HEK293 (cell line): ENCODE measurements at regions not wholly inside any gene's neighbourhood (a gene's known extent, or its start where the extent isn't known, plus 50 kb on each side); places are given as distances from the start of the nearest gene placed in this dataset.

ENCODE experiments used
- CTCF ChIA-PET: fragments of 350-600 bp; formaldehyde crosslinking; extraction: SDS; loops from one replicate; lab custom pipeline; 2021; ENCODE audit warnings: antibody characterized with exemption; lab: Yijun Ruan, JAX
- POLR2A ChIA-PET: fragments of 300-600 bp; formaldehyde crosslinking; extraction: SDS; loops from one replicate; lab custom pipeline; 2020; ENCODE audit warnings: antibody characterized with exemption, inconsistent platforms; lab: Yijun Ruan, JAX
- H3K27ac ChIP-seq: fragments of 200-500 bp; sonication (Bioruptor generic); 2 replicates; pipeline ENCODE4 v1.5.1; 2014; ENCODE audit warnings: low read depth, low read length, control low read depth, inconsistent platforms; ENCODE audit errors: extremely low read depth
- H3K36me3 ChIP-seq, 2 experiments: fragments of 200-500 bp in 1 of 2; sonication (Bioruptor generic) in 1 of 2; 1 replicate in 1 of 2; 2 replicates in 1 of 2; pipeline ENCODE4 v1.5.1; 2014 to 2017; ENCODE audit warnings: inconsistent platforms in 2 of 2, low read length in 2 of 2; ENCODE audit not compliant: control insufficient read depth in 2 of 2, insufficient read depth in 1 of 2
- H3K4me1 ChIP-seq: fragments of 200-500 bp; sonication (Bioruptor generic); 2 replicates; pipeline ENCODE4 v1.5.1; 2014; ENCODE audit warnings: mild to moderate bottlenecking, low read length, inconsistent platforms; ENCODE audit not compliant: control insufficient read depth, insufficient read depth
- H3K4me3 ChIP-seq: 2 replicates; pipeline ENCODE4 v1.5.1; 2011; ENCODE audit warnings: low read depth, mild to moderate bottlenecking, control low read depth, low read length, moderate library complexity
- H3K9me3 ChIP-seq: fragments of 200-500 bp; sonication (Bioruptor generic); 2 replicates; pipeline ENCODE4 v1.5.1; 2014; ENCODE audit warnings: low read depth, low read length, inconsistent platforms; ENCODE audit not compliant: control insufficient read depth, insufficient read depth
- HOXA7 ChIP-seq: sonication (generic); formaldehyde crosslinking; IDR thresholded peaks from 2 replicates; pipeline ENCODE4 v1.8.1; 2022; ENCODE audit warnings: missing genetic modification reagents, borderline replicate concordance
- ZBTB17 ChIP-seq: fragments of 450-650 bp; formaldehyde crosslinking; IDR thresholded peaks from 2 replicates; pipeline ENCODE4 v1.5.1; 2016; ENCODE audit warnings: missing biosample characterization, missing genetic modification characterization
- ZBTB44 ChIP-seq: fragments of 450-650 bp; IDR thresholded peaks from 2 replicates; pipeline ENCODE4 v1.5.1; 2018; ENCODE audit warnings: missing biosample characterization, mild to moderate bottlenecking, missing genetic modification characterization
- ZFHX2 ChIP-seq: fragments of 450-650 bp; formaldehyde crosslinking; conservative IDR thresholded peaks from 2 replicates; pipeline ENCODE4 v1.5.1; 2016; ENCODE audit warnings: missing biosample characterization, missing genetic modification characterization
- ZNF146 ChIP-seq: fragments of 450-650 bp; formaldehyde crosslinking; IDR thresholded peaks from 2 replicates; pipeline ENCODE4 v1.5.1; 2016; ENCODE audit warnings: missing biosample characterization, missing genetic modification characterization
- ZNF223 ChIP-seq: fragments of 450-650 bp; formaldehyde crosslinking; IDR thresholded peaks from 2 replicates; pipeline ENCODE4 v1.5.1; 2016; ENCODE audit warnings: missing biosample characterization, missing genetic modification characterization
- ZNF24 ChIP-seq: fragments of 450-650 bp; formaldehyde crosslinking; IDR thresholded peaks from 2 replicates; pipeline ENCODE4 v1.5.1; 2016; ENCODE audit warnings: missing biosample characterization, missing genetic modification characterization
- ZNF335 ChIP-seq: fragments of 450-650 bp; formaldehyde crosslinking; conservative IDR thresholded peaks from 2 replicates; pipeline ENCODE4 v1.5.1; 2016; ENCODE audit warnings: missing biosample characterization, missing genetic modification characterization
- ZNF423 ChIP-seq: fragments of 450-650 bp; formaldehyde crosslinking; IDR thresholded peaks from 2 replicates; pipeline ENCODE4 v1.5.1; 2016; ENCODE audit warnings: missing biosample characterization, missing genetic modification characterization
- ZNF670 ChIP-seq: fragments of 450-650 bp; formaldehyde crosslinking; IDR thresholded peaks from 2 replicates; pipeline ENCODE4 v1.5.1; 2016; ENCODE audit warnings: missing biosample characterization, missing genetic modification characterization, low read depth
- ZNF677 ChIP-seq: fragments of 450-650 bp; IDR thresholded peaks from 2 replicates; pipeline ENCODE4 v1.5.0; 2018; ENCODE audit warnings: missing biosample characterization, mild to moderate bottlenecking, missing genetic modification characterization, moderate library complexity
- ZNF747 ChIP-seq: fragments of 450-650 bp; formaldehyde crosslinking; IDR thresholded peaks from 2 replicates; pipeline ENCODE4 v1.5.1; 2016; ENCODE audit warnings: missing biosample characterization, missing genetic modification characterization
- ZNF785 ChIP-seq: fragments of 450-650 bp; formaldehyde crosslinking; IDR thresholded peaks from 2 replicates; pipeline ENCODE4 v1.5.1; 2016; ENCODE audit warnings: missing biosample characterization, missing genetic modification characterization
- ZNF791 ChIP-seq: fragments of 450-650 bp; formaldehyde crosslinking; IDR thresholded peaks from 2 replicates; pipeline ENCODE4 v1.5.1; 2016; ENCODE audit warnings: missing biosample characterization, missing genetic modification characterization
- TF ChIP-seq, protein P1 (sequence below): fragments of 450-650 bp; formaldehyde crosslinking; IDR thresholded peaks from 2 replicates; pipeline ENCODE4 v1.5.1; 2016; ENCODE audit warnings: missing biosample characterization, missing genetic modification characterization
- TF ChIP-seq, protein P2 (sequence below): fragments of 450-650 bp; formaldehyde crosslinking; IDR thresholded peaks from 2 replicates; pipeline ENCODE4 v1.5.1; 2016; ENCODE audit warnings: missing biosample characterization, missing genetic modification characterization, low read depth
- TF ChIP-seq, protein P3 (sequence below): fragments of 450-650 bp; formaldehyde crosslinking; IDR thresholded peaks from 2 replicates; pipeline ENCODE4 v1.5.1; 2016; ENCODE audit warnings: missing biosample characterization, missing genetic modification characterization

DNA sequence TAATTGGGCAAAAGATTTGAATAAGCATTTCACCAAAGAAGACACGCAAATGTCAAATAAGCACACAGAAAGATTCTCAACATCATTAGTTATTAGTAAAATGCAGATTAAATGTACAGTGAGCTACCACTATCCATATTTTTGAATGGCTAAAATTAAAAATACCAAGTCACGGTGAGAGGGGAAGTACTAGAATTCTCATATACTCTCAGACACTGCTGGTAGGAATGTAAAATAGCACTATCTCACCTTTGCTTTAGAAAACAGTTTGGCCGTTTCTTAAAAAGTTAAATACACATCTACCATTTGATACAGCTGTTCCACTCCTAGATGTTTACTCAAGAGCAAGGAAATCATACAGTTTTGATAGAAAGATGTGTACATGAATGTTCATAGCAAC lies 115.8 kb upstream of the CELF2 start:
- Histone ChIP-seq H3K27ac (no peak overlapping the region), H3K4me1 (no peaks in the 10 kb centered on the region), H3K4me3 (no peak overlapping the region), H3K9me3 (no peaks in the 10 kb centered on the region; the same call in 1 of the 2 replicates), H3K36me3 (no peaks in the 10 kb centered on the region)
- TF ChIP-seq ZBTB44, result no peak
- CTCF ChIA-PET, result interaction anchor here (0.6 kb wide), 3 partner anchors 26 to 567 kb away, joined by 3 to 4 read pairs (median 3); no protein-coding TSS in a partner anchor
- POLR2A ChIA-PET, result no interaction called here

GRCh38 chr10:10902951-10903350 lies 114.7 kb upstream of the CELF2 start:
- no peaks in the 10 kb centered on the region; the same call in 1 of the 2 replicates for H3K9me3 ChIP-seq
- no peak for TF ChIP-seq ZNF423 (tag by site-specific recombination)
- TF ChIP-seq ZNF747, result no peak
- no peak for TF ChIP-seq ZNF670 (tag by site-specific recombination)
- TF ChIP-seq, protein P1, sequence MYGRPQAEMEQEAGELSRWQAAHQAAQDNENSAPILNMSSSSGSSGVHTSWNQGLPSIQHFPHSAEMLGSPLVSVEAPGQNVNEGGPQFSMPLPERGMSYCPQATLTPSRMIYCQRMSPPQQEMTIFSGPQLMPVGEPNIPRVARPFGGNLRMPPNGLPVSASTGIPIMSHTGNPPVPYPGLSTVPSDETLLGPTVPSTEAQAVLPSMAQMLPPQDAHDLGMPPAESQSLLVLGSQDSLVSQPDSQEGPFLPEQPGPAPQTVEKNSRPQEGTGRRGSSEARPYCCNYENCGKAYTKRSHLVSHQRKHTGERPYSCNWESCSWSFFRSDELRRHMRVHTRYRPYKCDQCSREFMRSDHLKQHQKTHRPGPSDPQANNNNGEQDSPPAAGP (tag by site-specific recombination), result no peak
- no peak for TF ChIP-seq ZNF335 (tag by site-specific recombination)
- TF ChIP-seq ZNF677 (tag by site-specific recombination), result no peak
- TF ChIP-seq, protein P2, sequence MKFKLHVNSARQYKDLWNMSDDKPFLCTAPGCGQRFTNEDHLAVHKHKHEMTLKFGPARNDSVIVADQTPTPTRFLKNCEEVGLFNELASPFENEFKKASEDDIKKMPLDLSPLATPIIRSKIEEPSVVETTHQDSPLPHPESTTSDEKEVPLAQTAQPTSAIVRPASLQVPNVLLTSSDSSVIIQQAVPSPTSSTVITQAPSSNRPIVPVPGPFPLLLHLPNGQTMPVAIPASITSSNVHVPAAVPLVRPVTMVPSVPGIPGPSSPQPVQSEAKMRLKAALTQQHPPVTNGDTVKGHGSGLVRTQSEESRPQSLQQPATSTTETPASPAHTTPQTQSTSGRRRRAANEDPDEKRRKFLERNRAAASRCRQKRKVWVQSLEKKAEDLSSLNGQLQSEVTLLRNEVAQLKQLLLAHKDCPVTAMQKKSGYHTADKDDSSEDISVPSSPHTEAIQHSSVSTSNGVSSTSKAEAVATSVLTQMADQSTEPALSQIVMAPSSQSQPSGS (tag by site-specific recombination), result no peak
- TF ChIP-seq ZNF791, result no peak
- no peak for TF ChIP-seq ZBTB17 (tag by site-specific recombination)
- no peak for TF ChIP-seq HOXA7 (CRISPR knock-in tag)
- no peak for TF ChIP-seq ZBTB44
- TF ChIP-seq ZNF223 (tag by site-specific recombination), result no peak
- no peak for TF ChIP-seq ZNF146 (tag by site-specific recombination)
- no peak for TF ChIP-seq ZNF24
- TF ChIP-seq, protein P3, sequence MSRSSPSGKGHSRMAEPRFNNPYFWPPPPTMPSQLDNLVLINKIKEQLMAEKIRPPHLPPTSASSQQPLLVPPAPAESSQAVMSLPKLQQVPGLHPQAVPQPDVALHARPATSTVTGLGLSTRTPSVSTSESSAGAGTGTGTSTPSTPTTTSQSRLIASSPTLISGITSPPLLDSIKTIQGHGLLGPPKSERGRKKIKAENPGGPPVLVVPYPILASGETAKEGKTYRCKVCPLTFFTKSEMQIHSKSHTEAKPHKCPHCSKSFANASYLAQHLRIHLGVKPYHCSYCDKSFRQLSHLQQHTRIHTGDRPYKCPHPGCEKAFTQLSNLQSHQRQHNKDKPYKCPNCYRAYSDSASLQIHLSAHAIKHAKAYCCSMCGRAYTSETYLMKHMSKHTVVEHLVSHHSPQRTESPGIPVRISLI (tag by site-specific recombination), result no peak
- TF ChIP-seq ZFHX2, result no peak
- TF ChIP-seq ZNF785 (tag by site-specific recombination), result no peak
- no peak overlapping the region for H3K27ac ChIP-seq
- no peak overlapping the region for H3K4me3 ChIP-seq
- H3K4me1 ChIP-seq, result no peaks in the 10 kb centered on the region
- no peaks in the 10 kb centered on the region for H3K36me3 ChIP-seq
- CTCF ChIA-PET, result no interaction called here
- POLR2A ChIA-PET, result no interaction called here
